ENCODE measurements at regions not wholly inside any gene's neighbourhood (a gene's known extent, or its start where the extent isn't known, plus 50 kb on each side); places are given as distances from the start of the nearest gene placed in this dataset.

GRCh38 chr16:77590707-77591106, 131.6 kb upstream of the NUDT7 start:
- no peak for DNase-seq (ENCODE audit: low spot score)
- no peak overlapping the region for H3K27ac ChIP-seq
- H3K4me3 ChIP-seq, result no peak overlapping the region
- TF ChIP-seq CTCF (IDR thresholded peaks at IDR 0.05), result no peak

DNA sequence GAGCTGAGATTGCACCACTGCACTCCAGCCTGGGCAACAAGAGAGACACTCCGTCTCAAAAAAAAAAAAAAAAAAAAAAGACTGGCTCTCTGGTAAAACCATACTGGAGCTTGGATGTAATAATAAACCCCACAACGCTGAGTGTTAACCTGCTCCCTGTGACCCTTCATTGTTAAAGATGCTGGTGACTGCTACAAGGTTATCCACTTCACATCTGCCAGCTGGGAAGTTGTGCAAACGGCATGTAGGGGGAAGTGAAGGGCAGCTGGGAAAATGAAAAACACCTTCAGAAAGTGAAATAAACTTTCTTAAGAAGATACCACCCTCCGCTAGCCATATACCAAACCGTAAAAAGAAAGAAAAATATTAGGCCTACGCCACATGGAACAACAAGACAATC, 131.0 kb upstream of the NUDT7 start:
- TF ChIP-seq CTCF (IDR thresholded peaks at IDR 0.05), result no peak
- Histone ChIP-seq H3K4me3 (no peak overlapping the region), H3K27ac (no peak overlapping the region)
- DNase-seq (ENCODE audit: low spot score), result no peak

DNA sequence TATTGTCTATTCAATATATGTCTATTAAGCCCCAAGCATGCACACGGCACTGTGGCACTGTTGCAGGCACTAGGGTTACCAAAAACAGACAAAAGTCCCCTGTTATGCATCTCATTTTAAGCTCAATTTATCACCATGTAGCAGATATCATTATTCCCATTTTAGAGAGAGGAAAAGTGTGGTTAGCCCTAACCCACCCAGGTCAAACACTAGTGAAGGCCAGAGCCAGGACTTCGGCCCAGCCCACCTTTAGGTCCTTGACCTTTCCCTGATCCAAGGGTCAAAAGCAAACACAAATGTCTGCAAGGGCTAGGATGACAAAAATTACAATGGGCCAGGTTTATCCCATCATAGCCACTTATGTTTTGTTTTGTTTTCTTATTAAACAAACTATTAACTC, 130.3 kb upstream of the NUDT7 start:
- Histone ChIP-seq H3K4me3 (no peak overlapping the region), H3K27ac (no peak overlapping the region)
- no peak for TF ChIP-seq CTCF (IDR thresholded peaks at IDR 0.05)
- DNase-seq (ENCODE audit: low spot score), result no peak

DNA sequence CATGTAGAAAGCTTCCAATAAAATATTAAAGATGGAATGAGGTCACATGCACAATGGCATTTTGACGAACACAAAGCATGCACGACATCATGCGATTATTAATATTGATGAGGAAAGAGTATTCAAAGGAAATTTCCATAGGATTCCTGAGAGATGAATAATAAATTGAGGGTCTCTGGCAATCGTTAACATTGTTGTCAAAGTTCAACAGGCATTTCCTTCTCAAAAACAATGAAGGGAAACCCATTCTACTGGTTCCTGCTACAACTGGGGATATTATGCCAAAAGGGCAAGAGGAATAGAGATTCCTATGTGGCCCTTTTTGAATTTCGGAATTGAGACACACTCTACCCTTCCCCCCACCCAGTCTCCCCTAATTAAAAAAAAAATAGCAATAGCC, 128.3 kb upstream of the NUDT7 start:
- H3K4me3 ChIP-seq, result no peak overlapping the region
- H3K27ac ChIP-seq, result no peak overlapping the region
- no peak for TF ChIP-seq CTCF (IDR thresholded peaks at IDR 0.05)
- DNase-seq (ENCODE audit: low spot score), result no peak

DNA sequence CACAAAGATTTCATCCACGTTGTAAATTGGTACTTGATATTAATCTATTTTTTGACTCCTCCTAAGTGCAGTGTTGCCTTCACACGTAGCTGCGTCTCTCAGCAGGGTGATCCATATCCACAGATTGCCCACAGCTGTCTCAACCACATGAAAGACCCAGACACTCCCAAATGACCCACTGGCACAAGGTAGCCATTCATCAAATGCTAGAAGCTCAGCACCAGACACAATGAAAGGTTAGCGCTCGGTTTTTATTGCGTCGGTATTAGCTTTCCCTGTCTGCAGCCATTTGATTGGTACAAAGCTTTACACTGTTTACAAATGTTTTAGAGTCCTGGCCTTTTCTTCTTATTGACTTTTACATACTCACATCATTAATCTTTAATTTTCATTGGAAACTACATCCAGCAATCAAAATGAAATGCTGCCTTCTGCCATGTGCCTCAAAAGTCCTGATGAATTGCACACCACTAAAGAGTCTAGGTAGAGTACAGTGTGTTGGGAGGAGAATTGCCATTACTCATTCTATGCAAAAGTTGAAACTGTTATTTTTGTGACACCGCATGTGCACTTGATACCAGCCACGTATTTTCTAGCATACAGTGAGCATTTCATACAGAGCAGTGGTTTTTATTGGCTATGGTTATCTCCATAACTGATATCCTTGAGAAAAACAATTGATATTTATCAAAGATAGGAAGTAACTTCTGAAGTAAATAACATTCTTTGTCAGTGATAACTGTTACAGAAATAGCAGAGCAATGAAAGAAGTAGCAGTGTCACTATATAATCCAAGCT, 127.3 kb upstream of the NUDT7 start:
- H3K27ac ChIP-seq, result no peak overlapping the region
- no peak for TF ChIP-seq CTCF (IDR thresholded peaks at IDR 0.05)
- DNase-seq (ENCODE audit: low spot score), result no peak
- H3K4me3 ChIP-seq, result no peak overlapping the region

GRCh38 chr16:77596261-77596660, 126.1 kb upstream of the NUDT7 start:
- no peak for DNase-seq (ENCODE audit: low spot score)
- TF ChIP-seq CTCF (IDR thresholded peaks at IDR 0.05), result no peak
- H3K4me3 ChIP-seq, result no peak overlapping the region
- H3K27ac ChIP-seq, result no peak overlapping the region

GRCh38 chr16:77599793-77600415, 122.4 kb upstream of the NUDT7 start:
- no peak overlapping the region for H3K4me3 ChIP-seq
- no peak for TF ChIP-seq CTCF (IDR thresholded peaks at IDR 0.05)
- H3K27ac ChIP-seq, result no peak overlapping the region
- no peak for DNase-seq (ENCODE audit: low spot score)
